IMR-90 (cell line): ENCODE measurements at regions not wholly inside any gene's neighbourhood (a gene's known extent, or its start where the extent isn't known, plus 50 kb on each side); places are given as distances from the start of the nearest gene placed in this dataset.

Experiments used
- BHLHE40 ChIP-seq: fragments of 150-350 bp; IDR thresholded peaks from 2 replicates; pipeline ENCODE4 v1.6.1; 2016; ENCODE audit warnings: mild to moderate bottlenecking, low read depth, low read length
- CEBPB ChIP-seq: IDR thresholded peaks from 2 replicates; pipeline ENCODE4 v1.6.1; 2012; ENCODE audit warnings: low read depth, low read length, improper control_type of control experiment
- CHD1 ChIP-seq: IDR thresholded peaks from 2 replicates; pipeline ENCODE4 v1.6.1; 2012; ENCODE audit warnings: low read depth, low read length, improper control_type of control experiment
- FOS ChIP-seq: fragments of 150-350 bp; IDR thresholded peaks from 2 replicates; pipeline ENCODE4 v1.6.1; 2016; ENCODE audit warnings: low read depth, low read length
- MAFK ChIP-seq: IDR thresholded peaks from 2 replicates; pipeline ENCODE4 v1.6.1; 2012; ENCODE audit warnings: low read depth, low read length, improper control_type of control experiment
- MAZ ChIP-seq: IDR thresholded peaks from 2 replicates; pipeline ENCODE4 v1.6.1; 2012; ENCODE audit warnings: low read depth, mild to moderate bottlenecking, low read length, improper control_type of control experiment, moderate library complexity, borderline replicate concordance
- MXI1 ChIP-seq: IDR thresholded peaks from 2 replicates; pipeline ENCODE4 v1.6.1; 2012; ENCODE audit warnings: low read depth, mild to moderate bottlenecking, low read length, moderate library complexity, borderline replicate concordance
- POLR2A ChIP-seq: IDR thresholded peaks from 2 replicates; pipeline ENCODE4 v1.6.1; 2012; ENCODE audit warnings: mild to moderate bottlenecking, low read depth, low read length
- RAD21 ChIP-seq: IDR thresholded peaks from 2 replicates; pipeline ENCODE4 v1.6.1; 2012; ENCODE audit warnings: low read length, improper control_type of control experiment
- RCOR1 ChIP-seq: IDR thresholded peaks from 2 replicates; pipeline ENCODE4 v1.6.1; 2012; ENCODE audit warnings: mild to moderate bottlenecking, low read length, improper control_type of control experiment; ENCODE audit not compliant: insufficient replicate concordance
- RFX5 ChIP-seq: IDR thresholded peaks from 2 replicates; pipeline ENCODE4 v1.8.0; 2012; ENCODE audit warnings: low read depth, mild to moderate bottlenecking, low read length, moderate library complexity
- SMC3 ChIP-seq: fragments of 150-350 bp; IDR thresholded peaks from 2 replicates; pipeline ENCODE4 v1.6.1; 2016; ENCODE audit warnings: low read depth, mild to moderate bottlenecking, antibody characterized with exemption, low read length, moderate library complexity
- TF ChIP-seq, protein P1 (sequence below): conservative IDR thresholded peaks from 2 replicates; pipeline ENCODE4 v1.5.1; 2012; ENCODE audit warnings: mild to moderate bottlenecking, low read depth, low read length, improper control_type of control experiment
- TF ChIP-seq, protein P2 (sequence below): fragments of 150-350 bp; IDR thresholded peaks from 2 replicates; pipeline ENCODE4 v1.6.1; 2017; ENCODE audit warnings: mild to moderate bottlenecking, antibody characterized with exemption, low read length, low read depth

DNA sequence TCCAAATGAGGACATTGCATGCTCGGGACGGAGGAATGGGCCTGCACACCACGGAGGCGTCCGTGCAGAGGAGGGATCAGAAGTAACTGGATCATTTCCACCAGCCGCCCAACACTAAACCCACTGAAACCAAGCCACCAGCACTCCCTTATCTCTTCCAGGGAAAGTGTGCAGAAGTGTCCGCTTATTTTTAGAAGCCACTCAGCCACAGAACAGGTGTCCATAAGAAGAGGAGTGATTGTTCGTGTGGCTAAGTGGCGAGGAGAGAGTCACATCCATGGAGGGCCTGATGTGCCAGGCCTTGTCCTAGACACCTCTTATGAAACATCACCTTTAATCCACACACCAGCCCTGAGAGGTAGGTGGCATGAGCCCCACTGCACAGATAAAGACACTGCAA lies 407.9 kb upstream of the NPVF start:
- TF ChIP-seq POLR2A (no peak), CHD1 (no peak), CEBPB (no peak), MXI1 (no peak), RAD21 (no peak), RFX5 (no peak), SMC3 (no peak), BHLHE40 (no peak), MAZ (no peak), MAFK (no peak), RCOR1 (no peak), FOS (no peak)
- TF ChIP-seq, protein P1, sequence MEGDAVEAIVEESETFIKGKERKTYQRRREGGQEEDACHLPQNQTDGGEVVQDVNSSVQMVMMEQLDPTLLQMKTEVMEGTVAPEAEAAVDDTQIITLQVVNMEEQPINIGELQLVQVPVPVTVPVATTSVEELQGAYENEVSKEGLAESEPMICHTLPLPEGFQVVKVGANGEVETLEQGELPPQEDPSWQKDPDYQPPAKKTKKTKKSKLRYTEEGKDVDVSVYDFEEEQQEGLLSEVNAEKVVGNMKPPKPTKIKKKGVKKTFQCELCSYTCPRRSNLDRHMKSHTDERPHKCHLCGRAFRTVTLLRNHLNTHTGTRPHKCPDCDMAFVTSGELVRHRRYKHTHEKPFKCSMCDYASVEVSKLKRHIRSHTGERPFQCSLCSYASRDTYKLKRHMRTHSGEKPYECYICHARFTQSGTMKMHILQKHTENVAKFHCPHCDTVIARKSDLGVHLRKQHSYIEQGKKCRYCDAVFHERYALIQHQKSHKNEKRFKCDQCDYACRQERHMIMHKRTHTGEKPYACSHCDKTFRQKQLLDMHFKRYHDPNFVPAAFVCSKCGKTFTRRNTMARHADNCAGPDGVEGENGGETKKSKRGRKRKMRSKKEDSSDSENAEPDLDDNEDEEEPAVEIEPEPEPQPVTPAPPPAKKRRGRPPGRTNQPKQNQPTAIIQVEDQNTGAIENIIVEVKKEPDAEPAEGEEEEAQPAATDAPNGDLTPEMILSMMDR: no peak
- TF ChIP-seq, protein P2, sequence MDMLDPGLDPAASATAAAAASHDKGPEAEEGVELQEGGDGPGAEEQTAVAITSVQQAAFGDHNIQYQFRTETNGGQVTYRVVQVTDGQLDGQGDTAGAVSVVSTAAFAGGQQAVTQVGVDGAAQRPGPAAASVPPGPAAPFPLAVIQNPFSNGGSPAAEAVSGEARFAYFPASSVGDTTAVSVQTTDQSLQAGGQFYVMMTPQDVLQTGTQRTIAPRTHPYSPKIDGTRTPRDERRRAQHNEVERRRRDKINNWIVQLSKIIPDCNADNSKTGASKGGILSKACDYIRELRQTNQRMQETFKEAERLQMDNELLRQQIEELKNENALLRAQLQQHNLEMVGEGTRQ: no peak
